ENCODE measurements at regions not wholly inside any gene's neighbourhood (a gene's known extent, or its start where the extent isn't known, plus 50 kb on each side); places are given as distances from the start of the nearest gene placed in this dataset.

- Histone ChIP-seq H3K27me3 (ENCODE audit: control insufficient read depth in 1 of 2, insufficient read depth in 2 of 2, low read length in 2 of 2) (no peaks in the 10 kb centered on the region), H3K9me3 (ENCODE audit: control insufficient read depth in 2 of 2, insufficient read depth in 1 of 2, low read depth in 1 of 2, low read length in 1 of 2) (no peaks in the 10 kb centered on the region), H3K4me3 (ENCODE audit: low read depth in 1 of 2, low read length in 2 of 2) (no peak overlapping the region), H3K36me3 (ENCODE audit: control insufficient read depth in 2 of 2, insufficient read depth in 2 of 2, low read length in 1 of 2) (no peaks in the 10 kb centered on the region), H3K27ac (ENCODE audit: low read depth in 2 of 2, low read length in 1 of 2) (no peak overlapping the region), H3K4me1 (ENCODE audit: control insufficient read depth in 2 of 2, insufficient read depth in 2 of 2, low read length in 1 of 2) (no peaks in the 10 kb centered on the region)
These were observed 54.9 kb downstream of the MAGEB17 start for GRCh38 chrX:16222151-16222550.

- 100% methylated on average over 1 of the region's 1 CpG for WGBS, 2 donors
- no peak overlapping the region for H3K4me3 ChIP-seq (ENCODE audit: low read depth in 1 of 2, low read length in 2 of 2)
- H3K4me1 ChIP-seq (ENCODE audit: control insufficient read depth in 2 of 2, insufficient read depth in 2 of 2, low read length in 1 of 2), result no peaks in the 10 kb centered on the region
- no peaks in the 10 kb centered on the region for H3K36me3 ChIP-seq (ENCODE audit: control insufficient read depth in 2 of 2, insufficient read depth in 2 of 2, low read length in 1 of 2)
- no peaks in the 10 kb centered on the region for H3K9me3 ChIP-seq (ENCODE audit: control insufficient read depth in 2 of 2, insufficient read depth in 1 of 2, low read depth in 1 of 2, low read length in 1 of 2)
- H3K27me3 ChIP-seq (ENCODE audit: control insufficient read depth in 1 of 2, insufficient read depth in 2 of 2, low read length in 2 of 2), result no peaks in the 10 kb centered on the region
- no peak overlapping the region for H3K27ac ChIP-seq (ENCODE audit: low read depth in 2 of 2, low read length in 1 of 2)
These were observed 56.1 kb downstream of the MAGEB17 start for GRCh38 chrX:16223385-16223784.

DNA sequence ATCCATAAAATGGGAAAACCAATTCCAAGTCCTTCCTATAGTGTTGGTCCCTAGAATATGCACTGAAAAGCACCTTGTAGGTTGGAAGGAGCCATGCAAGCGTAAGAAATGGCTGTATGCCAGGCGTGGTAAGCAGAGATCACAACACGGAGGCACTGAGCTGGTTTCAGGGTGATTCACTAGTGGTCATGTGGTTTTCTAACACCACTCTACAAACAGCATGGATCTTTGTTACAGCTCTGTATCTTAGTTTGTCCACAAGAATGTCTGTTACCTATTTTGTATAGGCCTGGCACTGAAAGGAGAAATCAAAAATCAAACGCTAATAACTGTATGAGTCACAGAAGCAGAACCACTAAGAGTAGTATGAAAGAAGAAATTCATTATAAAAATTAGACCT is 71.9 kb downstream of the MAGEB17 start:
- Histone ChIP-seq H3K36me3 (ENCODE audit: control insufficient read depth in 2 of 2, insufficient read depth in 2 of 2, low read length in 1 of 2) (no peaks in the 10 kb centered on the region), H3K27me3 (ENCODE audit: control insufficient read depth in 1 of 2, insufficient read depth in 2 of 2, low read length in 2 of 2) (peaks cover 0 to 3% of the 10 kb centered on the region in 2 donors), H3K9me3 (ENCODE audit: control insufficient read depth in 2 of 2, insufficient read depth in 1 of 2, low read depth in 1 of 2, low read length in 1 of 2) (no peaks in the 10 kb centered on the region), H3K4me3 (ENCODE audit: low read depth in 1 of 2, low read length in 2 of 2) (no peak overlapping the region), H3K4me1 (ENCODE audit: control insufficient read depth in 2 of 2, insufficient read depth in 2 of 2, low read length in 1 of 2) (no peaks in the 10 kb centered on the region), H3K27ac (ENCODE audit: low read depth in 2 of 2, low read length in 1 of 2) (no peak overlapping the region)
- WGBS, 2 donors, result 66 to 71% methylated on average over 4 of the region's 4 CpGs

DNA sequence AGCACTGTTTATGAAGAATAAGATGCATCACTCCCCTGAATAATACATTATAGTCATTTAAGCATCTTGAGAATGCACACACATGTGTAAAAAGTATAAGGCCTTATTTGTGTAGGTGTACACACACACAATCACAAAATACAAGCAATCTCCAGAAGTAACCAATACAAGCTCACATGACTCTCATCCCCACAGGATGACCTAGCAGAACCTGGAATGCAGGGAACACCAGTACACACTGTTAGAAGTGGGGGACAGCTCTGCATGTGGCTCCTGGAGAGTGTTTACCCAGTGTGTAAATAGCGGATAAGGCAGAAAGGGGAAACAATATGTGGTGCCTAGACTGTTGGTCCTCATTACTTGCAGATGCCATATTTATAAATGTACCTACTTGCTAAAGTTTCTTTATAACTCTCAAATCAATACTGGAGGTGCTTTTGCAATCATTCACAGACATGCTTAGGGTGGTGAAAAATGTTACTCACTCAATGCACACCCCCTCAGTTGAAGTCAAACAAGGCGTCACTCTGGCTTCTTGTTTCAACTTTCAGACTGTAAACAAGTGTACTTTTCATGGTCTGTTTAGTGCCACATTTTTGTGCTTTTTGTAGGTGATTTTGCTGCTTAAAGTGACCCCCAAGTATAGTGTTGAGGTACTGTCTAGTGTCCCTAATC is 73.1 kb downstream of the MAGEB17 start:
- H3K27ac ChIP-seq (ENCODE audit: low read depth in 2 of 2, low read length in 1 of 2), result no peak overlapping the region
- WGBS, 2 donors, result 63 to 65% methylated on average over 2 of the region's 2 CpGs
- no peaks in the 10 kb centered on the region for H3K9me3 ChIP-seq (ENCODE audit: control insufficient read depth in 2 of 2, insufficient read depth in 1 of 2, low read depth in 1 of 2, low read length in 1 of 2)
- no peaks in the 10 kb centered on the region for H3K36me3 ChIP-seq (ENCODE audit: control insufficient read depth in 2 of 2, insufficient read depth in 2 of 2, low read length in 1 of 2)
- H3K4me1 ChIP-seq (ENCODE audit: control insufficient read depth in 2 of 2, insufficient read depth in 2 of 2, low read length in 1 of 2), result no peaks in the 10 kb centered on the region
- H3K27me3 ChIP-seq (ENCODE audit: control insufficient read depth in 1 of 2, insufficient read depth in 2 of 2, low read length in 2 of 2), result peaks cover 0 to 3% of the 10 kb centered on the region in 2 donors
- no peak overlapping the region for H3K4me3 ChIP-seq (ENCODE audit: low read depth in 1 of 2, low read length in 2 of 2)

GRCh38 chrX:16240968-16241367 is 73.7 kb downstream of the MAGEB17 start:
- no peaks in the 10 kb centered on the region for H3K36me3 ChIP-seq (ENCODE audit: control insufficient read depth in 2 of 2, insufficient read depth in 2 of 2, low read length in 1 of 2)
- H3K4me3 ChIP-seq (ENCODE audit: low read depth in 1 of 2, low read length in 2 of 2), result no peak overlapping the region
- no peaks in the 10 kb centered on the region for H3K4me1 ChIP-seq (ENCODE audit: control insufficient read depth in 2 of 2, insufficient read depth in 2 of 2, low read length in 1 of 2)
- no peak overlapping the region for H3K27ac ChIP-seq (ENCODE audit: low read depth in 2 of 2, low read length in 1 of 2)
- H3K9me3 ChIP-seq (ENCODE audit: control insufficient read depth in 2 of 2, insufficient read depth in 1 of 2, low read depth in 1 of 2, low read length in 1 of 2), result no peaks in the 10 kb centered on the region
- H3K27me3 ChIP-seq (ENCODE audit: control insufficient read depth in 1 of 2, insufficient read depth in 2 of 2, low read length in 2 of 2), result peaks cover 0 to 3% of the 10 kb centered on the region in 2 donors

- 50 to 71% methylated on average over 1 of the region's 1 CpG for WGBS, 2 donors
- H3K27me3 ChIP-seq (ENCODE audit: control insufficient read depth in 1 of 2, insufficient read depth in 2 of 2, low read length in 2 of 2), result peaks cover 0 to 8% of the 10 kb centered on the region in 2 donors
- no peak overlapping the region for H3K27ac ChIP-seq (ENCODE audit: low read depth in 2 of 2, low read length in 1 of 2)
- no peaks in the 10 kb centered on the region for H3K4me1 ChIP-seq (ENCODE audit: control insufficient read depth in 2 of 2, insufficient read depth in 2 of 2, low read length in 1 of 2)
- no peaks in the 10 kb centered on the region for H3K36me3 ChIP-seq (ENCODE audit: control insufficient read depth in 2 of 2, insufficient read depth in 2 of 2, low read length in 1 of 2)
- no peak overlapping the region for H3K4me3 ChIP-seq (ENCODE audit: low read depth in 1 of 2, low read length in 2 of 2)
- no peaks in the 10 kb centered on the region for H3K9me3 ChIP-seq (ENCODE audit: control insufficient read depth in 2 of 2, insufficient read depth in 1 of 2, low read depth in 1 of 2, low read length in 1 of 2)
These were observed 83.0 kb downstream of the MAGEB17 start for GRCh38 chrX:16250296-16250695.

DNA sequence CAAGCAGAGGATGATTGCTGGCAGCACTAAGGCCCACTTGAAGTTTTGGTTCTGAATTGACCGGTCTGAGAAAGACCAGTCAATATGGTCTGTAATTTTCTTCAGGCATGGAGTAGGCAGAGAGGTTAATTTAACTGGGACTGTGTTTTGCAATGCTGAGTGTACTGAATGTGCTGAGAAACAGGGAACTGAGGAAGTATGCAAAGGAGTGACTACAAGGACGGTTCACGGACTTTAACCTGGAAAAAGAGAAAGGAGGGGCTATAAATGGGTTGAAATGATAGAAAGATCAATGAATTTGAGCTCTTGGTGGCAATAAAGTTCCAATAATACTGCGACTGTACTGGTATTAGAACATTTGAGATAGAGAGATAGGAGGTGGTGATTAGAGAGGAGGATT is 84.5 kb downstream of the MAGEB17 start:
- no peaks in the 10 kb centered on the region for H3K9me3 ChIP-seq (ENCODE audit: control insufficient read depth in 2 of 2, insufficient read depth in 1 of 2, low read depth in 1 of 2, low read length in 1 of 2)
- 77% methylated on average over 4 of the region's 4 CpGs for WGBS, 2 donors
- H3K36me3 ChIP-seq (ENCODE audit: control insufficient read depth in 2 of 2, insufficient read depth in 2 of 2, low read length in 1 of 2), result no peaks in the 10 kb centered on the region
- H3K4me3 ChIP-seq (ENCODE audit: low read depth in 1 of 2, low read length in 2 of 2), result no peak overlapping the region
- no peaks in the 10 kb centered on the region for H3K4me1 ChIP-seq (ENCODE audit: control insufficient read depth in 2 of 2, insufficient read depth in 2 of 2, low read length in 1 of 2)
- peaks cover 0 to 8% of the 10 kb centered on the region in 2 donors for H3K27me3 ChIP-seq (ENCODE audit: control insufficient read depth in 1 of 2, insufficient read depth in 2 of 2, low read length in 2 of 2)
- no peak overlapping the region for H3K27ac ChIP-seq (ENCODE audit: low read depth in 2 of 2, low read length in 1 of 2)

DNA sequence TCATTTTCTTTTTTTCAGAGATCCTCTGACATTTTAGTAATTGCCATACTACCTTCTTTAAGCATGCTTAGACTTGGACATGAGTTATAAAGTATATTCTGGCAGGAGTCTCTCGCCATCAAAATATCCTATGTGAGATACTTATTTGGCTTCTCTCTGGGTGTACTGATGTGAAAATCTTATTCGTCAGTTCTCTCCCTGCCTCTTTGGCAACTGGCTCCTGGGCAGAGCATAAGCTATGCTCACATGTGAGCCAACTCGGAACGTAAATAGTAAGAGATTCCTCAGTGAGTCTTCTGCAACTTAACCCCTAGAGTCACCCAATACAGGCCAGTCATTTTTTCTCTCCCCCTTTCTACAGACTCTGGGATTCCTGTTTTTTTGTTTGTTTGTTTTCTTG is 91.6 kb downstream of the MAGEB17 start:
- Histone ChIP-seq H3K27ac (ENCODE audit: low read depth in 2 of 2, low read length in 1 of 2) (no peak overlapping the region), H3K4me1 (ENCODE audit: control insufficient read depth in 2 of 2, insufficient read depth in 2 of 2, low read length in 1 of 2) (no peaks in the 10 kb centered on the region), H3K27me3 (ENCODE audit: control insufficient read depth in 1 of 2, insufficient read depth in 2 of 2, low read length in 2 of 2) (peaks cover 0 to 2% of the 10 kb centered on the region in 2 donors), H3K36me3 (ENCODE audit: control insufficient read depth in 2 of 2, insufficient read depth in 2 of 2, low read length in 1 of 2) (no peaks in the 10 kb centered on the region), H3K4me3 (ENCODE audit: low read depth in 1 of 2, low read length in 2 of 2) (no peak overlapping the region), H3K9me3 (ENCODE audit: control insufficient read depth in 2 of 2, insufficient read depth in 1 of 2, low read depth in 1 of 2, low read length in 1 of 2) (no peaks in the 10 kb centered on the region)
- 19 to 29% methylated on average over 4 of the region's 4 CpGs for WGBS, 2 donors

GRCh38 chrX:16267431-16267830 is 100.2 kb downstream of the MAGEB17 start:
- no peak overlapping the region for H3K4me3 ChIP-seq (ENCODE audit: low read depth in 1 of 2, low read length in 2 of 2)
- no peaks in the 10 kb centered on the region for H3K9me3 ChIP-seq (ENCODE audit: control insufficient read depth in 2 of 2, insufficient read depth in 1 of 2, low read depth in 1 of 2, low read length in 1 of 2)
- 94 to 96% methylated on average over 1 of the region's 1 CpG for WGBS, 2 donors
- H3K4me1 ChIP-seq (ENCODE audit: control insufficient read depth in 2 of 2, insufficient read depth in 2 of 2, low read length in 1 of 2), result no peaks in the 10 kb centered on the region
- H3K27me3 ChIP-seq (ENCODE audit: control insufficient read depth in 1 of 2, insufficient read depth in 2 of 2, low read length in 2 of 2), result no peaks in the 10 kb centered on the region
- no peaks in the 10 kb centered on the region for H3K36me3 ChIP-seq (ENCODE audit: control insufficient read depth in 2 of 2, insufficient read depth in 2 of 2, low read length in 1 of 2)
- no peak overlapping the region for H3K27ac ChIP-seq (ENCODE audit: low read depth in 2 of 2, low read length in 1 of 2)

GRCh38 chrX:16268206-16268605 is 100.9 kb downstream of the MAGEB17 start:
- H3K36me3 ChIP-seq (ENCODE audit: control insufficient read depth in 2 of 2, insufficient read depth in 2 of 2, low read length in 1 of 2), result no peaks in the 10 kb centered on the region
- 73 to 89% methylated on average over 2 of the region's 2 CpGs for WGBS, 2 donors
- no peak overlapping the region for H3K27ac ChIP-seq (ENCODE audit: low read depth in 2 of 2, low read length in 1 of 2)
- no peak overlapping the region for H3K4me3 ChIP-seq (ENCODE audit: low read depth in 1 of 2, low read length in 2 of 2)
- H3K4me1 ChIP-seq (ENCODE audit: control insufficient read depth in 2 of 2, insufficient read depth in 2 of 2, low read length in 1 of 2), result no peaks in the 10 kb centered on the region
- no peaks in the 10 kb centered on the region for H3K9me3 ChIP-seq (ENCODE audit: control insufficient read depth in 2 of 2, insufficient read depth in 1 of 2, low read depth in 1 of 2, low read length in 1 of 2)
- H3K27me3 ChIP-seq (ENCODE audit: control insufficient read depth in 1 of 2, insufficient read depth in 2 of 2, low read length in 2 of 2), result no peaks in the 10 kb centered on the region

Data from esophagus (tissue), 2 donors.